DMS 273 (cell line): ENCODE measurements at regions not wholly inside any gene's neighbourhood (a gene's known extent, or its start where the extent isn't known, plus 50 kb on each side); places are given as distances from the start of the nearest gene placed in this dataset.
"Not testable (repeated sequence)": the region's sequence is repeated elsewhere in the genome, so short reads cannot be mapped to it uniquely, and the experiment has no call there.

Experiments used
- DNase-seq: peaks from one replicate; lab custom pipeline; 2025; ENCODE audit not compliant: unreplicated experiment; lab: John Stamatoyannopoulos, UW

DNA sequence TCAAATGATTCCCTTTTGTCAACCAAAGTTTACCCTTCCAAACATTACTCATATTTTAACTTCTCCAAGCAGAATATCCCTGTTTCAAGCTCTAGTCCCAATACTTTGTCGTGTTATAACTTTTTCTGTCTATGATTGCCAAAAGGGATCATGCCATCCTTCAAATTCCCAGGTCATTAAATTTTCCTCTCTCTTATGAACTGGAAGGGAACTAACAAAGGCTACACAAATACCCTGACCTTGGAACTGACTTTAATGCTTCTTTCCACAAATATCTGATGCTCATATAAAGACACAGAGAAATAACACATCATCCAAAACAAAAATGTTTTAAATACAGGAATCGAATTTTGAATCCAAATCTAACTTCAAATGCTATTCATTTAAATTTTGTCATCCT, 1352.7 kb downstream of the CDH11 start:
- no peak for DNase-seq

DNA sequence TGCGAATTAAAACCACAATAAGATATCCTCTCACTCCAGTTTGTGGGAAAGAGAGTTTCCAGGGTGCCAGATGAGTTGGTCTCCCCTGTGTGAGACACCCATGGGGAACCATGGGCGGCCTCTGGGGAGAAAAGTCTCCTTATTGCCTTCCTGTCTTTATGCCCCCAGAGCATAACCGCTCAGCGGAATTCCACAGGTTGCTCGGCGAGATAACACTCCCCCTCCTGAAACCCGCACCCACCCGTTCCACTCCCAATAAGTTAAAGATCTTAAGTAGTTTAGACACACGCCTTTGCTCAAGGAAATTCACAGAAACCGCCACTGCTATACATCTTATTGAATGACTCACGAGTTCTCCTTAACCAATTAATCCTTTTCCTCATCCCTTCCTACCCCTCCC, 1361.6 kb downstream of the CDH11 start:
- DNase-seq = not testable (repeated sequence)

DNA sequence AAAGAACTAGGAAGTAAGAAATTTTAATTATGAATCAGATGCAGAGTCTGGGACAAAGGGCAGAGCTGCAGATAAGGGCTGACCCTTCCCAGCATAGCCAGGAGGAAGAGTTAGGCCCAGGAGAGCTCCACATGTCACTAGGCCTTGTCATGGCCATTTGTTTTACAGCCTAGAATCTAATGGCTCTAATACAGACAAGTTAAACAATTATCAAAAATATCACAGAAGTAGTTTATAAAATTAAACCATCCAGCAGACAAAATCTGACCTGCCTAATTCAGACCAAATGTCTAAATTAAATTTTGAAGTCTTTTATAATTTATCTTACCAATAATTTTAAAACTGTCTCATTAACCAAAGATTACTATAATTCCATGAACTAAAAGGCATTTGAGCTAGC, 1369.5 kb downstream of the CDH11 start:
- DNase-seq = no peak

DNA sequence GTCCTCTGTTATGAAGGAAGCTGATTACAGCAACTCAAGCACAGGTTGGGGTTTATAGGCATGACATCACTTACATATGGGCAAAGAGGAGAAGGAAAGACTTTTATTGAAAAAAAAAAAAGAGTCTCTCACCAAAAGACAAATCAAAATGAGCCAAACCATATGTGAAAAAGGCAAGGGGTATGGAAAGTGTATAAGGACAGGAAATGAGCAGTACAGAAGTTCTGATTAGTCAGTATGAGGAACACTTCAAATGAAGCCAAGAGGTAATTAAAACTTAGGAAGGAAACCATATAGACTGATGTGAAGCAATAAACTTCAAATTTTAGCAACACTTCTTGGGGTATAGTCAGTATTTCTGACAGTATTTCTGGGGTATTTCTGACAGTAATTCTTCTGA, 1372.6 kb downstream of the CDH11 start:
- DNase-seq = no peak

DNA sequence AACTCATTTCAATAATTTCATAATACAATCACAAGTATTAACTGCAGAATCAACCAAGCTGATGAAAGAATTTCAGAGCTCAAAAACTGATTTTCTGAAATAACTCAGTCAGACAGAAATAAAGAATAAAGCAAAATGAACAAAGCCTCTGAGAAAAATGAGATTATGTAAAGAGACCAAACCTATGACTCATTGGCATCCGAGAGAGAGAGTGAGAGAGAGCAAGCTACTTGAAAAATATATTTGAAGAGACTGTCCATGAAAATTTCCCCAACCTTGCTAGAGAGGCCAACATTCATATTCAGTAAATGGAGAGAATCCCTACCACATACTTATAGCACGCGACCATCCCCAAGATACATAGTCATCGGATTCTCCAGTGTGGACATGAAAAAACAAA, 1376.4 kb downstream of the CDH11 start:
- DNase-seq = no peak

DNA sequence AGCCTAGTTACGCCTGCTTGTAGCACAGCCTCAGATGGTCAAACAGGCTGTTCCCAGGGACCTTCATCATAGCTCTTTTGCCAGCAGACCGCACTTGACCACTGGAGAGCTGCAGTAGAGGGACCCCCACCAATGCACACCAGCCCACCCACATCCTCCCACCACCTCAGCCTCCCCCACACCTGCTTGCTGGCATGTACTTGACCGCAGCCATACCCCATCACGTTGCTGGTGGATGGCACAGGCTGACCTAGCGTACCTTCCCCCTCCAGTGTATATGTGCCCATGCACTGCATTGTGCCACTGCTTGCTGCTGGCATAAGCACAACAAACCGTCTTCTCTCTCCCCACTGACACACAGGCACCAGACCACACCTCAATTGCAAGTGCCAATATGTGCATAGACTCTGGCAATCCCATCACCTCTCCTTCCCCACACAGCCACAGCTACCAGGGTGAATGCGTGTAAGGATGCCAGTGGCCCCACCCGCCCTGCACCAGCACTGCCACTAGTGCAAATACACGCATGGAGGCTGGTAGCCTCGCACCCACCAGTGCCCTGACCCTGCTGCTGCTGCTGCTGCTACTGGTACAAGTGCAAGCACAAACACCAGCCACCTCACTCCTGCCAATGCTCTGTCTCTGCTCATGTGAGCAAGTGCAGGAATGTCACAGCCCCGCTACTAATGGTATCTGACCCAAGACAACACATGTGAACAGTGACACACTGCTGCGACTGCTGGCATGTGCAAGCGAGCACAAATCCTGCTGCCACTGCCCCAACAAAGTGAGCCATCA, 1377.6 kb downstream of the CDH11 start:
- no peak for DNase-seq

DNA sequence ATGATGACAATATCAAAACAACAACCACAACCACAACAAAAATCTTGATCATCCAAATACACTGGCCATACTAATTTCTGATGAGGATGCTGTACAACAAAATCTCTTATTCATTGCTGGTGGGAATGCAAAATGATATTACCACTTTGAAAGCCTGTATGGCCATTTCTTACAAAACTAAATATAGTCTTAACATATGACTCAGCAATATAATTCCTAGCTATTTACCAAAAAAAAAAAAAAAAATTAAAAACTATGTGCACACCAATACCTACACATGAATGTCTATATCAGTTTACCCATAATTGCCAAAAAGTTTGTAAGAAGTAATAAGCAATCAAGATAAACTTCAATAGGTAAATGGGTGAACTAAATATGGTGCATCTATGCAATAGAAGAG, 1379.7 kb downstream of the CDH11 start:
- DNase-seq = no peak

DNA sequence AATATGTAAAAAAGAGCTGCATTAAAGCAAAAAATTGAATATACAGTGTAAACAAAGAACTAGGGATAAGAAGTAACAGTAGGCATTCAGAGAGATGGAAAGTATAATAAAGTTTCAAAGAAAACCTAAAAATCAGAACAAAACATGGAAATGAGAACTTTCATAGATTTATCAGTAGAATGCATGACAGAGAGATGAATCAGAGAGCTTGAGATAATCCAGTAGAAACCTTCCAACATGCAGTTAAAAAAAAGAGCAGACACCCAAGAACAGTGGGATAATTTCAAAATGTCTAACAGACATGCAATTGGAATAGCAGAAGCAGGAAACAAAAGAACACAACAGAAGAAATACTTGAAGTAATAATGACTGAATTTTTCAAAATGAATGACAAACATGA, 1384.2 kb downstream of the CDH11 start:
- no peak for DNase-seq

DNA sequence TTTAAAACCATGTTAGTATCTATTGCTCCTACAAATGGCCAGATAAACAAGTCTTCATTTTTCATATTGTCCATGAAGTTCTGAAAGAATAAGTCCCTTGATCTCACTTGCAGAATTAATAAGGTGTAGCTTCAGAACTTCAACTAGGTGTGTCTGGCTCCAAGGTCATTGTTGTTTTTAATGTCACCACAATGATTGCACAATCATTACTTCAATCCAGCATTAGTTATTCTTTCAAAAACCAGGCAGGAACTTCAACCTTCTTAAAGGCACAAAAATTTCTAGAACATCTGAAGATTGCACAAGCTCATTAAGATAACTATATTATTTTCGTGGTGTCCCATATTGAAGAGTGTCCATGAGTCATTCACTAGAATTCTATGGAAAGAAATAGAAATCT, 1386.4 kb downstream of the CDH11 start:
- no peak for DNase-seq

DNA sequence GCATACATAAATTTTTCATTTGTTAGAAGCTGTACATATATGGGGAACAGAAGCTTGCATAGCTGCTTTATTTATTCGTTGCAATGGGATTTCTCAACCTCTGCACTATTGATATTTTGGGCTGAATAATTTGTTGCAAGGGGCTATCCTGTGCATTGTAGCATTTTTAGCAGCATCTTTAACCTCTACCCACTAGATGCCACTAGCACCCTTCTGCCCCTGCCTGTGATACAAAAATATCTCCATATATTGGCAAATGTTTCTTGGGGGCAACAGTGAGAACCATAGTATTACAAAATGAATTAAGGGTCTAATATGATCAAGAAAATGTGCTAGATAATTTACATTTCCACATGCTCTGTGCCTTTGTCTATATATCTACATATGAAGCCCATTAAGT, 1401.0 kb downstream of the CDH11 start:
- DNase-seq = peak; percentile 7

DNA sequence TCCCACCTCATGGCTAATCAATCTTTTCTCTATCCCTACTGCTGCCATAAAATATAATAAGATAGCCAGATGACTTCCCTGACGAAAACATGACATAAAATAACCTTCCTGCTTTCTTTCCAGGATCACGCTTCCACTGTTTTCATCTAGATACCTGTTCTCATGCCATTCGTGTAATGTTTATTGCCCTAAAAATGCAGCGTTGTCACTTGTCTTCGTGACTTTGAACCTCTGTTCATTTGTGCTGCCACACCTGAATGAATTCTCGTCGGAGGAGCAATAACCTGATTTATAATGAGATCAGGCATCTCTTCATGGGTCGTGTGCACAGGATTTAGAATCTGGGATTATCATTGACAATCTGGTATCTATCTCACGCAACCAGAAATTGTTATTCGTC, 1401.9 kb downstream of the CDH11 start:
- DNase-seq = no peak

DNA sequence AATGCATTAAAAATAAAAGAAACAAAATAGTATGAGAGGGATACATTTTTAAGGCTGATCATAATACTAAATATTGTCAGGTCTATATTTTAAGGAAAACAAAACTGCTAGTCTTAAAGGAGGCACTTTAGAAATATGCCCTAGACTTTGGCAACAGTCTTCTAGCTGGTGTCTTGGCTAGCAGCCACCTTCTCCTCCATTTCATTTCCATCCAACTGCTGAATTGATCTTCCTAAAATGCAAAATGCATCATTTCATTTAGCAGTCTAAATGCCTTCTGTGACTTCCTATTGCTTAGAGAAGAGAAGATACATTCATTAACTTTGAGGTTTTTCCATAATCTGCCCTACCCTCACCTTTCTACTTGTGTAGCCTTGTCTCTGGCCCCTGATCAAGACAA, 1404.1 kb downstream of the CDH11 start:
- DNase-seq = no peak

DNA sequence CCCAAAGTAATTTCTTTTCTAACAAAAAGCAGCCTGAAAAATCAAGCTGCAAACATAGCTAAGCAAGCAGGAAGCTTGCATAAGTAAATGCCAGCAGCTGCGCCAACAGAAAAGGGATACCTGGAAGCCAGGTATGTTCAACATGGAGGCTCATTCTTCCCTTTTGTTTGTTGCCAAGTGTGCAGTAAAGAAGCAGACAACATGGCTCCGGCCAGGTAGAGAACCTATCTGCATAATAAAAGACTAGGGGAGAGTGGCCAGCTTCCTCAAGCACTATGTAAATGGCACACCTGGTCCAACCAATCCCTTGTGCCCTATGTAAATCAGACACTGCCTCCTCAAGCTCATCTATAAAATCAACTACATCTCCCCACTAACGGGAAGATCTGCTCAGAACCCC, 1407.0 kb downstream of the CDH11 start:
- DNase-seq = no peak

DNA sequence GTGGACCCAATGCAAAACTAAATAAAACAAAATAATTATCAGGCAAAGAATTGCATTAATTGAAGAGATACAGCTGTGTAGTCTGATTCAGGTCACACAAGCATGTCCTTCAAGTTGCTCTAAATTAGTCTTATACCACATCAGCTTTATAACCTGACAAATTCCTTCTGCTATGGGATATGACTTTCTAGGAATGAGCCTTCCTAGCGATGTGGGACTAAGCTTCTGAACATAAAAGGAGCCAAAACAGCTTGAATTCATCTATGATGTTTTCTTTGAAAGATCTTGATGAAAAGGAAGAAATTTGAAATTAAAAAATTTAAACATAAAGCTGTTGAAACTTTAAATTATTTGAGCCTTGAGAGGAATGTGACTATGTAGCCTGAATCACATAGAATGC, 1409.1 kb downstream of the CDH11 start:
- DNase-seq = no peak

DNA sequence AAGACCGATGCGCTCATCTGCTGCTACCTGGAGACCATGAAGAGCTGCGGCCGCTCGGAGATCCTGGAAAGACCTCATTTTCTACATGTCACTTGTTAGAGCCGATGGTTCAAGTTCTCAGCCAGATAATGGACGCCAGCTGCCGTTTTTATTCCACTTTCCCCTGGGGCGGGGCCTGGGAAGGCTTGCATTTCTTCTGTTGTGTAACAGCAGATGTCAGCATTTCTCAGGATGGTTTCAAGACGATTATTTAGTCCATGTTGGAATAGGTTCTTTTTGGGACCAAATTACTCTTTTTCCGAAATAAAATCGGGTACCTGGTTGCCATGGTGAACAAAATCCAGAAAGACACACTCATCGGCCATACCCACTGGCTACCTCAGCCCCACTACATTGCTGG, 1418.3 kb downstream of the CDH11 start:
- no peak for DNase-seq

DNA sequence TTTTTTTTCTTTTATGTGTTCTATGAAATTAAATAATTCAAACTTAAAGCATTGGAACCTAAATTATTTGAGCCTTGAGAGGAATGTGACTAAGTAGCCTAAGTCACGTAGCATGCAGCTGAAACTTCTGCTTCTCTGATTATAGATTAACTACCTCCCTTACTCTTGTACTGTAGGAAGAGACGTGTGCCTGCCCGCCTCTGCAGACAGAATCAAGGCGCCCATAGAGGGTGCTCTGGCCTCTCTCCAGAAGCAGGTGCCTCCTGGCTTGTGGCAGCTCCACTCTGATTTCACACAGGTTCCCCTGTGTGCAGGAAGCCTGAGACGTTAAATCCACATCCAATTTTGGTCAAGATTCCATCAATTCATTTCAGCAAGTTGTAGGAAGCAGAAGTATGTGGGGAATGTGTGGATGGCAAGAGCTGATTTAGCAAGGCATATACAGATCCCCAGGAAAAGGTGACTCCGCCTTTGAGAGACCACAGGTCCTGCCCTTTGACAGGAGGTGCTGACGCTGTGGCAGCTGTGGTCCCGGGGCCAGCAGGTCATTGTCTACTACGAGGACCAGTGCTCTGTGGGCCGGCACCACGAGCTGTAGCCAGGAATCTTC, 1418.8 kb downstream of the CDH11 start:
- DNase-seq = no peak

DNA sequence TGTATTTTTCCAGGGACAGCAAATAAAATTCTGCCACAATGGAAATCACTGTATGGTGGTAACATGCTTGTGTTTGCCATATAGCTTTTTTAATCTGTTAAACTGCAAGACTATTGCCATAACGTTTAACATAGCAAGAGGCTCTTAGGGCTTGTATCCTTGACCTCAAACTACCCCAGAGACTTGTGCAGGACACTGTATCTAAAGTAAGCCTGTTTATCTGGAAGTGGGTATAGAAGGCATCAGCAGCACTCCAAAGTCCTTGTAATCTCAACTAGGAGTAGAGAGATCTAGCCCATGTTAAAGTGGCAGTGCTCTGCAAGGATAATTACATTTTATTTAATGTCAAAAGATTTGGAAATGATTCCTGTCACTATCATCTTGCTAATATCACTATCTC, 1424.1 kb downstream of the CDH11 start:
- DNase-seq = no peak

DNA sequence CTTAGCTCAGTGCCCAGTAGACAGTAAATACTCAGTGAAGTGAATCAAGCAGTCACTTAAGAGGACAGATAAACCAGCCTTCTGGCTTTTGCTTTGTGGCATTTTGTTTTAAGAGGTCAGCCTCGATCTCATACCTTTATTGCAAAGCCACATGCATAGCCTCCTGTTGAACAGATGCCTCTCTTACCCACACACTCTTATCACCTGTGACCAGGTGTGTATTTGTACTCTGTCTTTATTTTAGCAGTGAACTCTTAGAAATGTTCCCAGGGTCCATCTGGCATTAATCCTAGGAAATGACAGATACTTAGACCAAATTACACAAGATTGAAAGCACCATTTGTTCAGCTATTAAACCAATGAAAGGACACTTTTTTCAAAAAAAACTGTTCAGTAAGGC, 1426.5 kb downstream of the CDH11 start:
- DNase-seq = no peak

DNA sequence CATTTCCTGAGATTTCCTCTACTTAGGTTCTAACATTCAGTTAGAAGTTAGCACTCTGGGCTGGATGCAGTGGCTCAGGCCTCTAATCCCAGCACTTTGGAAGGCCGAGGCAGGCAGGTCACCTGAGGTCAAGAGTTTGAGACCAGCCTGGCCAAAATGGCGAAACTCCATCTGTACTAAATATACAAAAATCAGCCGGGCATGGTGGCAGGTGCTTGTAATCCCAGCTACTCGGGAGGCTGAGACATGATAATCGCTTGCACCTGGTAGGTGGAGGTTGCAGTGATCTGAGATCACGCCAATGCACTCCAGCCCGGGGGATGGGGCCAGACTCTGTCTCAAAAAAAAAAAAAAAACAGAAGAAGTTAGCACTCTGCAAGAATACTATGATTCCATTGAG, 1430.9 kb downstream of the CDH11 start:
- no peak for DNase-seq

DNA sequence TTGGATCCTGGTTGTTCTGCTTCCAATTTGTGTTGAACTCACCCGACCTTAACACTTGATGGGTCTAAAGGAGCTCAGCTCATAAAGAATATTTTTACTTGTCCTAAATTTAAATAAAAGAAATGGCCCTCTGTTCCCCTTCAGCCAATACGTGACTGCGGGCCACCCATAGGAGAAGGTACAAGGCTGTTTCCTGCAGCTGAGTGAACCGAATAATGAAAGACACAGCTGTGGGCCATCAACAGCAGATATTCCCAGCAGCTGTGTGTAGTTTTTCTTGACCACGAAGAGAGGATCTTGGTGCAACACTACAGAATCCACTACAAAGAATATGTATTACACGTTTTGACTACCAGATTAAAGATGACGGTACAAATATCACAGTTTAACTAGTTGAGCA, 1431.6 kb downstream of the CDH11 start:
- no peak for DNase-seq

DNA sequence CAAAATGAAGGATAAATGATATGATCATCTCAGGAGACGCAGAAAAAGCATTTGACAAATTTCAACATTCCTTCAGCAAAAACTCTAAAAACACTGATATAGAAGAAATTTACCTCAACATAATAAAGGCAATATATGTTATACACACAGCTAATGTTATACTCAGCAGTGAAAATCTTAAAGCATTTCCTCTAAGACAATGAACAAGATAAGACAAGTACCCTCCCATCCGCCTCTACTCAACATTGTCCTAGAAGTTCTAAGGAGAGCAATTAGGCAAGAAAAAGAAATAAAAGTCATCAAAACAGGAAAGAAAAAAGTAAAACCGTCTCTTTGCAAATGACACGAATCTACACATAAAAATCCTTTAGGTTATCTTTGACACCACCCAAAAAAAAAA, 1432.8 kb downstream of the CDH11 start:
- DNase-seq = no peak

DNA sequence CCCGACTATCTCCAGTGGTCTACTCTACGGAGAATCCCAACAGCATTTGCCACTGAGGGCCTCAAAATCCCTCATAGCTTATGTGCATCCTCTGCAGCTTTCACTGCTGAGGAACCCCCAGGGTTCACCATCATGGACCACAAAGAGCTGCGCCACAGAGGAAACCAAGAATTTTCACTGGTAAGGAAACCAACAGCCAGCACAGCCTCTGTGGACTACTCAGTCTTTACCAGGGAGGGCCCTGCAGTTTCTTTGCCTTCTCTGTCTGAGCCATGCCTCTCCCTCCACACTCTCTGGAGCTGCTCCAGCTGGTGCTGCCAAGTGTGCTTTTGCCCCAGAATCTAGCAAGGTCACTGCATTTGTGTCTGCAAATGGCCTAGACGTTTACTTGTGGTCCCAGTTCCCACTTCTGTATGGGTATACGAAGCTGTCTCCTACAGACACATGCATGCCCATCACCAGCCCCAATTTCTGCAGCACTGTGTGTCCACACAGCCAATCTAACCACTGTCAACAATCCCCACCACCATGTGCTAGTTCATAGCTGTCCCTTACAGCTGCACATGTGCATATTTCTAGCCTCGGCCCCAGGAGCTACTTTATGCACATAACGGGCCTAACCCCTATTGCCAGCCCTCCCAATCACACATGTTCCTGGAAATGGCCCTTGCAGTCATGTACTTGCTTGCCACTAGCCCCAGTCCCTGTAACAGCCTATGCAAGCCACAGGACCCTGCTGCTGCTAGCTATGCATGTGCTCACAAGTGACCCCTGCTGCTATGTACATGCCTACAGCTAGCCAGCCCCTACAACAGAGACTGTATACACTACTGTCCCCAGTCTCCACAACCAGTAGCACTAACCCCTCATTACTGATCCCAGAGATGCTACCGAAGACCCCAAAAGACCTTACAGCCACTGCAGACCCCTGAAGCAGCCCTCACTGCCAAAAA, 1437.4 kb downstream of the CDH11 start:
- DNase-seq = no peak
